Smooth muscle cell (in vitro differentiated cells): ENCODE measurements at regions not wholly inside any gene's neighbourhood (a gene's known extent, or its start where the extent isn't known, plus 50 kb on each side); places are given as distances from the start of the nearest gene placed in this dataset.

Experiments used
- DNase-seq: peaks from one replicate; lab custom pipeline; 2025; ENCODE audit not compliant: unreplicated experiment; lab: John Stamatoyannopoulos, UW
- H2AFZ ChIP-seq: fragments of 200-600 bp; sonication (generic); 2 replicates; pipeline ENCODE4 v1.6.0; 2016; ENCODE audit warnings: antibody characterized with exemption, low read depth, mild to moderate bottlenecking
- H3F3A ChIP-seq: fragments of 200-600 bp; sonication (generic); 2 replicates; pipeline ENCODE4 v1.6.0; 2017; ENCODE audit warnings: antibody characterized with exemption, low read depth
- H3K27ac ChIP-seq: fragments of 200-600 bp; sonication (generic); 2 replicates; pipeline ENCODE4 v1.5.1; 2016; ENCODE audit warnings: low read depth, mild to moderate bottlenecking
- H3K27me3 ChIP-seq: fragments of 200-600 bp; sonication (generic); 2 replicates; pipeline ENCODE4 v1.6.1; 2016; ENCODE audit warnings: low read depth, mild to moderate bottlenecking
- H3K36me3 ChIP-seq: fragments of 200-600 bp; sonication (generic); 2 replicates; pipeline ENCODE4 v1.5.1; 2016; ENCODE audit warnings: low read depth
- H3K4me1 ChIP-seq: fragments of 200-600 bp; sonication (generic); 2 replicates; pipeline ENCODE4 v1.5.1; 2016; ENCODE audit warnings: low read depth
- H3K4me2 ChIP-seq: fragments of 200-600 bp; sonication (generic); 2 replicates; pipeline ENCODE4 v1.6.0; 2016; ENCODE audit warnings: mild to moderate bottlenecking
- H3K4me3 ChIP-seq: fragments of 200-600 bp; sonication (generic); 2 replicates; pipeline ENCODE4 v1.5.1; 2016; ENCODE audit warnings: mild to moderate bottlenecking
- H3K79me2 ChIP-seq: fragments of 200-600 bp; sonication (generic); 2 replicates; pipeline ENCODE4 v1.6.0; 2016; ENCODE audit warnings: low read depth, mild to moderate bottlenecking
- H3K9ac ChIP-seq: fragments of 200-600 bp; sonication (generic); 2 replicates; pipeline ENCODE4 v1.6.0; 2016; ENCODE audit warnings: low read depth
- H3K9me3 ChIP-seq: fragments of 200-600 bp; sonication (generic); replicated peaks from 2 replicates; pipeline ENCODE4 v1.5.1; 2016; ENCODE audit warnings: low read depth
- H4K20me1 ChIP-seq: fragments of 200-600 bp; sonication (generic); 2 replicates; pipeline ENCODE4 v1.6.0; 2016; ENCODE audit warnings: low read depth
- CTCF ChIP-seq: fragments of 200-600 bp; sonication (generic); IDR thresholded peaks from 2 replicates; pipeline ENCODE4 v1.5.1; 2017; ENCODE audit warnings: borderline replicate concordance, mild to moderate bottlenecking, antibody characterized with exemption; ENCODE audit not compliant: insufficient read depth, poor library complexity, severe bottlenecking

- Histone ChIP-seq H3K27ac (no peak overlapping the region), H4K20me1 (no peaks in the 10 kb centered on the region), H3K36me3 (no peaks in the 10 kb centered on the region), H2AFZ (no peak overlapping the region), H3K4me1 (no peaks in the 10 kb centered on the region), H3K4me3 (no peak overlapping the region), H3K9me3 (no peaks in the 10 kb centered on the region), H3K4me2 (no peak overlapping the region), H3K9ac (no peak overlapping the region), H3K79me2 (no peaks in the 10 kb centered on the region), H3F3A (no peaks in the 10 kb centered on the region), H3K27me3 (no peaks in the 10 kb centered on the region)
- no peak for TF ChIP-seq CTCF
- no peak for DNase-seq
Observed at GRCh38 chr14:25222256-25222655, 172.3 kb upstream of the STXBP6 start.

GRCh38 chr14:25220514-25220913 lies 170.6 kb upstream of the STXBP6 start:
- no peaks in the 10 kb centered on the region for H4K20me1 ChIP-seq
- H3K4me1 ChIP-seq, result no peaks in the 10 kb centered on the region
- no peaks in the 10 kb centered on the region for H3K27me3 ChIP-seq
- no peak for TF ChIP-seq CTCF
- no peaks in the 10 kb centered on the region for H3F3A ChIP-seq
- no peak overlapping the region for H3K9ac ChIP-seq
- no peak overlapping the region for H3K4me3 ChIP-seq
- no peak for DNase-seq
- H3K9me3 ChIP-seq, result no peaks in the 10 kb centered on the region
- no peak overlapping the region for H3K4me2 ChIP-seq
- H2AFZ ChIP-seq, result no peak overlapping the region
- no peaks in the 10 kb centered on the region for H3K36me3 ChIP-seq
- no peak overlapping the region for H3K27ac ChIP-seq
- H3K79me2 ChIP-seq, result no peaks in the 10 kb centered on the region

GRCh38 chr14:25215607-25216006 lies 165.7 kb upstream of the STXBP6 start:
- no peaks in the 10 kb centered on the region for H3K9me3 ChIP-seq
- no peak overlapping the region for H3K27ac ChIP-seq
- DNase-seq, result no peak

GRCh38 chr14:25197885-25198284 lies 147.9 kb upstream of the STXBP6 start:
- Histone ChIP-seq H3K4me1 (no peaks in the 10 kb centered on the region), H4K20me1 (no peaks in the 10 kb centered on the region), H3K79me2 (no peaks in the 10 kb centered on the region), H3K4me2 (no peak overlapping the region), H3K36me3 (no peaks in the 10 kb centered on the region), H2AFZ (no peak overlapping the region), H3F3A (no peaks in the 10 kb centered on the region), H3K9ac (no peak overlapping the region), H3K9me3 (no peaks in the 10 kb centered on the region), H3K4me3 (no peak overlapping the region), H3K27ac (no peak overlapping the region), H3K27me3 (no peaks in the 10 kb centered on the region)
- TF ChIP-seq CTCF, result no peak
- no peak for DNase-seq

More at GRCh38 chr14:25215607-25216006, 165.7 kb upstream of the STXBP6 start:
- Histone ChIP-seq H3K9ac (no peak overlapping the region), H3K27me3 (no peaks in the 10 kb centered on the region), H3K4me1 (no peaks in the 10 kb centered on the region), H3K4me3 (no peak overlapping the region), H2AFZ (no peak overlapping the region), H3K79me2 (no peaks in the 10 kb centered on the region), H4K20me1 (no peaks in the 10 kb centered on the region), H3K4me2 (no peak overlapping the region), H3K36me3 (no peaks in the 10 kb centered on the region), H3F3A (no peaks in the 10 kb centered on the region)
- no peak for TF ChIP-seq CTCF
